ENCODE measurements at regions not wholly inside any gene's neighbourhood (a gene's known extent, or its start where the extent isn't known, plus 50 kb on each side); places are given as distances from the start of the nearest gene placed in this dataset.

DNA sequence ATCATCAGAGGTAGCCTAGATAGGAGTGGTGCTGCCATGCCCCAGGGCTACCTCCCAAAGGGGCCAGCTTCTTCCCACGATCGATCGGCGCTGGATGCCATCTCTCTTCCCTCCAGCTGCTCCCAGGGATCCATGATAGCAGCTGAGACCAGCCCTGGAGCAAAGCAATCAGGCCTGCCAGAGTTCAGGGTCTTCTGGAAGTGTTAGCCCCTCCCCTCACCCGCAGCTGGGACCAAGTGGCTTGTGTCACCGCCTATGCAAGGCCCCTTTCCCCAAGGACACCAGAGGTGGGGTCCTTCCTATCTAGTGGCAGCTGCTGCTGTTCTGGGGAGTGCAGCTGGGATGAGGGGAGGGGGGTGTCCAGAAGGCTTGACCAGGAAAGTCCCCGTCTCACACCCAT lies 87.0 kb downstream of the IRF2BPL start:
- Mint-ChIP-seq H3K9me3 (ENCODE audit: insufficient read depth) (no peaks in the 10 kb centered on the region), H3K4me3 (no peak overlapping the region), H3K27me3 (no peaks in the 10 kb centered on the region), H3K27ac (no peak overlapping the region), H3K4me1 (no peaks in the 10 kb centered on the region)
- Histone ChIP-seq H2AFZ (ENCODE audit: insufficient read depth, low read depth, low read length, poor library complexity, severe bottlenecking) (no peak overlapping the region), H3K9ac (ENCODE audit: low read length) (no peak overlapping the region), H3K4me1 (ENCODE audit: control insufficient read depth in 2 of 2, insufficient read depth in 2 of 2, low read length in 2 of 2) (no peaks in the 10 kb centered on the region), H3K27ac (ENCODE audit: low read length in 2 of 2) (no peak overlapping the region), H4K20me1 (ENCODE audit: control insufficient read depth, insufficient read depth, low read length, poor library complexity, severe bottlenecking) (no peaks in the 10 kb centered on the region), H3K9me3 (ENCODE audit: control extremely low read depth in 1 of 3, control insufficient read depth in 2 of 3, insufficient read depth in 1 of 3, low read length in 2 of 3) (no peaks in the 10 kb centered on the region), H3K79me2 (ENCODE audit: control insufficient read depth, insufficient read depth, low read length) (no peaks in the 10 kb centered on the region), H3K36me3 (replicated peaks in 1 of 2; ENCODE audit: control extremely low read depth in 1 of 2, control insufficient read depth in 1 of 2, extremely low read depth in 1 of 2, insufficient read depth in 2 of 2, low read length in 1 of 2) (no peaks in the 10 kb centered on the region), H3K4me3 (ENCODE audit: control extremely low read depth in 1 of 5, extremely low read depth in 1 of 5, insufficient read depth in 1 of 5, low read depth in 2 of 5, low read length in 4 of 5) (no peak overlapping the region), H3K27me3 (replicated peaks in 1 of 4; ENCODE audit: control extremely low read depth in 1 of 4, control insufficient read depth in 3 of 4, insufficient read depth in 4 of 4, low read length in 3 of 4) (no peaks in the 10 kb centered on the region), H3K4me2 (replicated peaks; ENCODE audit: low read depth, low read length, poor library complexity, severe bottlenecking) (no peak overlapping the region)
- ChIA-PET CTCF (interaction anchor here (0.9 to 2.9 kb wide), 2 partner anchors 8 to 129 kb away, joined by 3 to 11 read pairs; no protein-coding TSS in a partner anchor), POLR2A (no interaction called here)
- 97% methylated on average over 6 of the region's 7 CpGs for WGBS (ENCODE audit: insufficient coverage)
- no peak for ATAC-seq (ENCODE audit: low read depth)
- intact Hi-C loops (cut with micrococcal nuclease), result no loop called here
- no peak for DNase-seq
- no peak for TF ChIP-seq EZH2 (IDR thresholded peaks at IDR 0.05; ENCODE audit: borderline replicate concordance, insufficient read depth, low read depth, low read length, poor library complexity, severe bottlenecking)
- TF ChIP-seq, protein P1, sequence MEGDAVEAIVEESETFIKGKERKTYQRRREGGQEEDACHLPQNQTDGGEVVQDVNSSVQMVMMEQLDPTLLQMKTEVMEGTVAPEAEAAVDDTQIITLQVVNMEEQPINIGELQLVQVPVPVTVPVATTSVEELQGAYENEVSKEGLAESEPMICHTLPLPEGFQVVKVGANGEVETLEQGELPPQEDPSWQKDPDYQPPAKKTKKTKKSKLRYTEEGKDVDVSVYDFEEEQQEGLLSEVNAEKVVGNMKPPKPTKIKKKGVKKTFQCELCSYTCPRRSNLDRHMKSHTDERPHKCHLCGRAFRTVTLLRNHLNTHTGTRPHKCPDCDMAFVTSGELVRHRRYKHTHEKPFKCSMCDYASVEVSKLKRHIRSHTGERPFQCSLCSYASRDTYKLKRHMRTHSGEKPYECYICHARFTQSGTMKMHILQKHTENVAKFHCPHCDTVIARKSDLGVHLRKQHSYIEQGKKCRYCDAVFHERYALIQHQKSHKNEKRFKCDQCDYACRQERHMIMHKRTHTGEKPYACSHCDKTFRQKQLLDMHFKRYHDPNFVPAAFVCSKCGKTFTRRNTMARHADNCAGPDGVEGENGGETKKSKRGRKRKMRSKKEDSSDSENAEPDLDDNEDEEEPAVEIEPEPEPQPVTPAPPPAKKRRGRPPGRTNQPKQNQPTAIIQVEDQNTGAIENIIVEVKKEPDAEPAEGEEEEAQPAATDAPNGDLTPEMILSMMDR (IDR thresholded peaks at IDR 0.05), result no peak

DNA sequence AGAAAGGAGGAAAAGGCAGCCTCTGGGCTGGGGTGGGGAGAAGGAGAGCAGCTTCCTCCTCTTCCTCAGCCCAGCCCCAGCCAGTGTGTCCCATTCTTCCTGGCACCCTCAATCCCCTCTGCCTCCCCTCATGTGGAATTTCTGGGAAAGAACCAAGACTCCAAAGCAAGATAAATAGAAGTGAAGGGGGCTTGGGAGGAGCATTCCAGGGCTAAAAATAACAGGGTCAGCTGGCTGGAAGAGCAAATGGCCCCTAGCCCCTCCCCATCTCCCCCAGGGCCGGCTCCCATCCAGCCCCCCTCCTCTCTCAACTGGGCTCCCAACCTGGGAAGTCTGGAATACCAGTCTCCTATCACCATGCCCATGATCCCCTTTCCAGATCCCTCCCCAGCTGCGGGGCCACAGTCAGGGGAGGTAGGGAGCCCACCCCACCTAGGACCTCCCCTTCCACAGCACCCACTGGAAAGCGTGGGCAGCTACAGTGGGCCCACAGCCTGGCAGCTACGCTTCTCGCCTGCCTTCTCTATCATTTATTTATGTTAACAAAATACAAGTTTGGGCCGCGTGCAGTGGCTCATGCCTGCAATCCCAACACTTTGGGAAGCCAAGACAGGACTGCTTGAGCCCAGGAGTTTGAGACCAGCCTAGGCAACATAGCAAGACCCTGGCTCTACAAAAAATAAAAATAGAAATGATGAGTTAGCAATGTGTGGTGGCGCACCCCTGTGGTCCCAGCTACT lies 88.3 kb downstream of the IRF2BPL start:
- Histone ChIP-seq H2AFZ (ENCODE audit: insufficient read depth, low read depth, low read length, poor library complexity, severe bottlenecking) (no peak overlapping the region), H3K36me3 (replicated peaks in 1 of 2; ENCODE audit: control extremely low read depth in 1 of 2, control insufficient read depth in 1 of 2, extremely low read depth in 1 of 2, insufficient read depth in 2 of 2, low read length in 1 of 2) (no peaks in the 10 kb centered on the region), H3K9ac (ENCODE audit: low read length) (no peak overlapping the region), H3K4me2 (replicated peaks; ENCODE audit: low read depth, low read length, poor library complexity, severe bottlenecking) (no peak overlapping the region), H3K4me3 (ENCODE audit: control extremely low read depth in 1 of 5, extremely low read depth in 1 of 5, insufficient read depth in 1 of 5, low read depth in 2 of 5, low read length in 4 of 5) (no peak overlapping the region), H3K27me3 (replicated peaks in 1 of 4; ENCODE audit: control extremely low read depth in 1 of 4, control insufficient read depth in 3 of 4, insufficient read depth in 4 of 4, low read length in 3 of 4) (no peaks in the 10 kb centered on the region), H4K20me1 (ENCODE audit: control insufficient read depth, insufficient read depth, low read length, poor library complexity, severe bottlenecking) (no peaks in the 10 kb centered on the region), H3K4me1 (ENCODE audit: control insufficient read depth in 2 of 2, insufficient read depth in 2 of 2, low read length in 2 of 2) (no peaks in the 10 kb centered on the region), H3K27ac (ENCODE audit: low read length in 2 of 2) (no peak overlapping the region), H3K79me2 (ENCODE audit: control insufficient read depth, insufficient read depth, low read length) (no peaks in the 10 kb centered on the region), H3K9me3 (ENCODE audit: control extremely low read depth in 1 of 3, control insufficient read depth in 2 of 3, insufficient read depth in 1 of 3, low read length in 2 of 3) (no peaks in the 10 kb centered on the region)
- H3K27ac Mint-ChIP-seq, result no peak overlapping the region
- WGBS (ENCODE audit: insufficient coverage), result 95% methylated on average over 8 of the region's 8 CpGs
- no peaks in the 10 kb centered on the region for H3K4me1 Mint-ChIP-seq
- no peak overlapping the region for H3K4me3 Mint-ChIP-seq
- TF ChIP-seq, protein P1 (IDR thresholded peaks at IDR 0.05), result no peak
- no peak for TF ChIP-seq EZH2 (IDR thresholded peaks at IDR 0.05; ENCODE audit: borderline replicate concordance, insufficient read depth, low read depth, low read length, poor library complexity, severe bottlenecking)
- POLR2A ChIA-PET, result interaction anchor here (0.6 kb wide), 1 partner anchor 1199 kb away, joined by 6 read pairs; no protein-coding TSS in a partner anchor
- no peak for DNase-seq
- H3K9me3 Mint-ChIP-seq (ENCODE audit: insufficient read depth), result no peaks in the 10 kb centered on the region
- no peaks in the 10 kb centered on the region for H3K27me3 Mint-ChIP-seq
- no peak for ATAC-seq (ENCODE audit: low read depth)
- intact Hi-C loops (cut with micrococcal nuclease), result no loop called here
- CTCF ChIA-PET, result no interaction called here
